Immature natural killer cell (primary cell): ENCODE measurements at regions not wholly inside any gene's neighbourhood (a gene's known extent, or its start where the extent isn't known, plus 50 kb on each side); places are given as distances from the start of the nearest gene placed in this dataset.
"Not testable (repeated sequence)": the region's sequence is repeated elsewhere in the genome, so short reads cannot be mapped to it uniquely, and the experiment has no call there.

ENCODE experiments used
- DNase-seq, 3 donors: peaks; one replicate each; pipeline ENCODE4 v3.0.0; 2022; ENCODE audit warnings: mixed read lengths in 1 of 3
- H3K27ac Mint-ChIP-seq, 6 donors: one replicate each; pipeline ENCODE4 v1.8.0; 2020; ENCODE audit warnings: mixed read lengths in 6 of 6, mild to moderate bottlenecking in 5 of 6, inconsistent platforms in 4 of 6, moderate library complexity in 3 of 6
- H3K27me3 Mint-ChIP-seq, 3 donors: one replicate each; pipeline ENCODE4 v1.8.0; 2020 to 2021; ENCODE audit warnings: low read depth in 3 of 3, mild to moderate bottlenecking in 3 of 3, mixed read lengths in 3 of 3, moderate library complexity in 3 of 3, inconsistent platforms in 1 of 3
- H3K36me3 Mint-ChIP-seq, 3 donors: one replicate each; pipeline ENCODE4 v1.8.0; 2020; ENCODE audit warnings: mixed read lengths in 3 of 3, inconsistent platforms in 2 of 3, mild to moderate bottlenecking in 2 of 3
- H3K4me1 Mint-ChIP-seq, 2 donors: one replicate each; pipeline ENCODE4 v1.8.0; 2020; ENCODE audit warnings: inconsistent platforms in 2 of 2, mild to moderate bottlenecking in 2 of 2, mixed read lengths in 2 of 2, moderate library complexity in 1 of 2
- H3K4me3 Mint-ChIP-seq, 5 donors: one replicate each; pipeline ENCODE4 v1.8.0; 2020; ENCODE audit warnings: mild to moderate bottlenecking in 5 of 5, mixed read lengths in 5 of 5, inconsistent platforms in 3 of 5, moderate library complexity in 3 of 5
- H3K9me3 Mint-ChIP-seq, 6 donors: one replicate each; pipeline ENCODE4 v1.8.0; 2020; ENCODE audit warnings: mild to moderate bottlenecking in 6 of 6, mixed read lengths in 6 of 6, inconsistent platforms in 4 of 6, moderate library complexity in 3 of 6

DNA sequence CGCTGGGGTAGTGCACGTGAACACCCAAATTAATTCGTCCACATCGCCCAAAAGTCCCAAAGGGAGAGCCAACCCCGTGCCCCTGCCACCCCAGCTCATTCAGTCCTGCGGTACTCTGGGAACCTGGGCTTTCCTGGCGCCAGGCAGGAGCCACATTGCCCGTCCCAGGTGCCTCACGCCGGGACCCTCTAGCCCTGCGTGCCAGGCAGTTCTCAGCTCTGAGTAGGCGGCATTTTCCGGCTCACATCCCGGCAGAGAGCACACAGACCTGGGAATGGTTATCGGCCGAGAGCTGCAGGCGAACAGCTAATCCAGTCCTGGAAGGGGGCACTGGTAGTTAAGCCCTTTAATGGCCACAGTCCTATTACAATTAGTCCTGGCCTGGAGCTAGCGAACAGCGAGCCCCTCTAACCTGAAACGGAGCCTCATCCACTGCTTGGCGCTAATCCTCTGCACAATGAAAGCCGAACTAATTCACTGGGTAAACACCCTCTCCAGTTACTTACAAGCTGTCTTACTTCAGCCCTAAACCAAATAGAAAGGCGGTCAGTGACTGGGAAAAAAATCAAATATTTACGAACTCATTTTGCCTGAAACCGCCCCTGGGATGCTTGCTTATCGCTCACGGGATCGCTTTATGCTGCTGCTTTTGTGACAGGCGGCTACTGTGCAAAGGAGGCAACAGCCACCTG is 254.6 kb upstream of the SOX14 start:
- Mint-ChIP-seq H3K27ac (no peak overlapping the region), H3K9me3 (peaks cover 4 to 16% (median 13%) of the 10 kb centered on the region in 6 donors), H3K4me3 (no peak overlapping the region), H3K4me1 (no peaks in the 10 kb centered on the region), H3K36me3 (no peaks in the 10 kb centered on the region), H3K27me3 (peaks cover 0 to 3% (median 0%) of the 10 kb centered on the region in 3 donors)
- DNase-seq: no peak

DNA sequence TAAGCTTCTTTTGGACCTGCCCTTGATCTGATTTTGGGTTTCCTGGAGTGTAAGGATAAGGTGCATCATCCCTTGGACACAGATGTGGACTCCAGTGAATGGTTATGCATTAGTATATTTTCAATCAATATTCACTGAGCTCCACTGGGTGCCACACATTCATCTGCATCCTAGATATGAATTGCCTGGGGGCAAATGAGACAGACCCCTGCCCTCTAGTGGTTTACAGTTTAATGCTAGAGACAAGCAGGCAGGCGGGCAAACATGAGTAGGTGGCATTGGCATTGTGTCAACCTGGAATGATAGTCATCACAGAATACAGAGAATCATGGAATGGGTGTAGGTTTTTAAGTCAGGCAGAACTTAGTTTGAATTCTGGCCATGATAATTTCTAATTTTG is 252.5 kb upstream of the SOX14 start:
- no peak overlapping the region for H3K4me3 Mint-ChIP-seq
- H3K4me1 Mint-ChIP-seq: no peaks in the 10 kb centered on the region
- H3K27ac Mint-ChIP-seq: no peak overlapping the region
- peaks cover 4 to 12% (median 9%) of the 10 kb centered on the region in 6 donors for H3K9me3 Mint-ChIP-seq
- peaks cover 0 to 3% (median 0%) of the 10 kb centered on the region in 3 donors for H3K27me3 Mint-ChIP-seq
- H3K36me3 Mint-ChIP-seq: no peaks in the 10 kb centered on the region
- no peak for DNase-seq

DNA sequence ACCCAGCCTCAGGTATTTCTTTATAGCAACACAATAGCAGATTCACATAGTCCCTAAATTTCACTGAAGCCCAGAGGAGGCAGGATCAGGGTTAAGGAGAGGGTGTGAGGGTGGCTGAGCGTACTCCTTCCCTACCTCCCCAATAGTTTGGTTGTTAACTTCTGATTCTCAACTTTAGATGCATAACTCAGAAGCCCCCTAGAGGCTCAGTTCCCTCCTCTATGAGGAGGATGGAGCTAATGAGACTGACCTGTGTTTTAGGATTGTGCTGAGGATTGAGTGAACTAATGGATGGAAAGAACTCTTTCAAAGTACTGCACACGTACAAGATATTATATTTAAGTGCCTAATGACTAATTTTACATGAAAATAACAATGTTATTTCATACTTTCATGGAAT is 249.3 kb upstream of the SOX14 start:
- no peaks in the 10 kb centered on the region for H3K36me3 Mint-ChIP-seq
- peaks cover 0 to 3% (median 0%) of the 10 kb centered on the region in 3 donors for H3K27me3 Mint-ChIP-seq
- no peak overlapping the region for H3K4me3 Mint-ChIP-seq
- no peaks in the 10 kb centered on the region for H3K4me1 Mint-ChIP-seq
- H3K9me3 Mint-ChIP-seq: peaks cover 4 to 10% (median 9%) of the 10 kb centered on the region in 6 donors
- no peak for DNase-seq
- H3K27ac Mint-ChIP-seq: no peak overlapping the region

DNA sequence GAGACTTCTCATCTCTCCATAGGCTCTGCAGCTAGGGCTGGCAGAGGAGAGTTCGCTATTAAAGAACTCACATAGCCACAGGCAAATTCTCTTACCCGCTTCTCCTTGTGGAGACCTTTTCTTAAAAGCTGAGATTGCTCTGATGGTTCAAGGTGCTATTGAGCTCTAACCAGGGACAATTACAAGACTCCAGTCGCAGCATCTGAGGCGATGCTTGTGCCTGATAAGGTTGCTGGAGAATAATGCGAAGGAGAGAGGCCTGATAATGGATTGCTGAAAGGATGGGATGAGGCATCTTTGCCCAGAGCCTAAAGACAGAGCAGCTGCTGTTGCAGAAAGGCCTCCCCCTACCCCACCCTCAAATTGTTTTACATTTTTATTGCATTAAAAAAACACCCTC is 244.5 kb upstream of the SOX14 start:
- Mint-ChIP-seq H3K4me1 (no peaks in the 10 kb centered on the region), H3K4me3 (no peak overlapping the region), H3K27ac (no peak overlapping the region), H3K27me3 (peaks cover 0 to 2% (median 0%) of the 10 kb centered on the region in 3 donors), H3K36me3 (no peaks in the 10 kb centered on the region), H3K9me3 (peaks cover 0 to 8% (median 4%) of the 10 kb centered on the region in 6 donors)
- DNase-seq: no peak

DNA sequence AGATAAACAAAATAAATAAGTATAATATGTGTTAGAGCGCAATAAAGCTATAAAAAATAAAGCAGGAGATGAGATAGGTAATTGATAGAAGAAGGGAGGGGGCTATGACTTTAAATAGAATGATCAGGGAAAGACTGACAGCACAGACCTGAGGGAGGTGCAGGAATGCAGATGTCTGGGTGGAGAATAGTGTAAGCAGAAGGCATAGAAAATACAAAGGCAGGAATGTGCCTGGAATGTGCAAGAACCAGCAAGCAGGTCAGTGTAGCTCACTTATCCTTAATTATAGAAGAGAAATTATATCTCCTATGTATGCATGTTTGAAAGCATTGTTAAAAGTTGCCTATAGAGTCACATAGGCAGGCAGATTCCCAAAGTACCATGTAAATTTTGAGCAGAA is 239.4 kb upstream of the SOX14 start:
- Mint-ChIP-seq H3K27ac (no peak overlapping the region), H3K27me3 (peaks cover 0 to 2% (median 2%) of the 10 kb centered on the region in 3 donors)

DNA sequence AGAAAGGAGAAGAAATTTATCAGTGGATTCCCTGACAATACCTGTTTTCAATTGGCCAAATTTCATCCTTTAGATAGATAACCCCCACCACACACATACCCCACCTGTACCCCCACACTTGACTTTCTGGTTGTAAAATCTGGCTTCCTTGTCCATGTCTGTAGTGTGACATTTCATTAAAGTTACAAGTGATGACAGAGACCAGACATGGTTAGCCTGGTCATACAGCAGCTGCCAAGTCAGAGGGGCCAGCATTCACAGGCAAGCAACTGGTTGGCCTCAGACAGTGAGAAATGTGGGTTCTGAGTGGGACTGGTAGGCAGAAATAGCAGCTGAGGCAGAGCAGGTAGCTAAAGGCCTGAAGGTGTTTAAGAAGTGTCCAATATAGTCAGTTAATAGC is 238.6 kb upstream of the SOX14 start:
- no peak overlapping the region for H3K4me3 Mint-ChIP-seq
- no peaks in the 10 kb centered on the region for H3K36me3 Mint-ChIP-seq
- H3K4me1 Mint-ChIP-seq: no peaks in the 10 kb centered on the region
- no peak overlapping the region for H3K27ac Mint-ChIP-seq
- no peak for DNase-seq
- H3K27me3 Mint-ChIP-seq: peaks cover 0 to 3% (median 2%) of the 10 kb centered on the region in 3 donors
- peaks cover 0 to 15% (median 7%) of the 10 kb centered on the region in 6 donors for H3K9me3 Mint-ChIP-seq

More for the DNA sequence above, 239.4 kb upstream of the SOX14 start:
- no peaks in the 10 kb centered on the region for H3K4me1 Mint-ChIP-seq
- no peak overlapping the region for H3K4me3 Mint-ChIP-seq
- H3K9me3 Mint-ChIP-seq: peaks cover 0 to 15% (median 6%) of the 10 kb centered on the region in 6 donors
- DNase-seq: no peak
- no peaks in the 10 kb centered on the region for H3K36me3 Mint-ChIP-seq

DNA sequence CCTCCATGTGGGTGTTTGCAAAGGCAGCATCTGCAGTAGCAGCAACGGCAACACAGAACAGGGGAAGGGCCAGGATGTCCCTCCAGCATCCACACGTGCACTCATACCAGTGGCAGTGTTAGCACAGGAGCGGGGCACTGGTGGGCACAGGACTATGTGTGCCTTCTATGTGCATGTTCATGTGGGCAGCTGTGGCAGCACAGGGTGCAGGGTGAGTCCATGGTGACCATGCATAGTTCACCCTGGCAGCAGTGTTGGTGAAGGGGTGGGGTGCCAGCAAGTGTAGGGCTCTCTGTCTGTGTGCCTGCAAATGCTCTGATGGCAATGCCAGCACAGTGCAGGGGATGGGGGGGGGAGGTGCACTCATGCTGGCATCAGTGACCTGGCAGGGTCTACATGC is 222.1 kb upstream of the SOX14 start:
- DNase-seq: no peak
- Mint-ChIP-seq H3K27me3 (no peaks in the 10 kb centered on the region), H3K27ac (no peak overlapping the region), H3K36me3 (no peaks in the 10 kb centered on the region), H3K4me3 (no peak overlapping the region), H3K4me1 (no peaks in the 10 kb centered on the region), H3K9me3 (peaks cover 13 to 33% (median 22%) of the 10 kb centered on the region in 6 donors)

DNA sequence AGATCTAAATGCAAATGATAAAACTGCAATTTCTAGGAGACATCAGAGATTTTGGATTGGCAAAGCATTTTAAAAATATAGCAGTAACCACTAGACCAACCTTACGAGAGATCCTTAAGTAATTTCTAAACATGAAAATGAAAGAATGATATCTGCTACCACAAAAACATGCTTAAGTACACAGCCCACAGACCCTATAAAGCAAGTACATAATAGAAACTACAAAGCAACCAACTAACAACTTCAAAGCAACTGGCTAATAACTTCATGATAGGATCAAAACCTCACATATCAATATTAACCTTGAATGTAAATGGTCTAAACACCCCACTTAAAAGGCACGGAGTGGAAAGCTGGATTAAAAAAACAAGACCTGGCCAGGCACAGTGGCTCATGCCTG is 209.9 kb upstream of the SOX14 start:
- H3K36me3 Mint-ChIP-seq: no peaks in the 10 kb centered on the region
- DNase-seq: no peak
- H3K4me3 Mint-ChIP-seq: no peak overlapping the region
- H3K4me1 Mint-ChIP-seq: no peaks in the 10 kb centered on the region
- H3K9me3 Mint-ChIP-seq: peaks cover 9 to 38% (median 25%) of the 10 kb centered on the region in 6 donors
- no peak overlapping the region for H3K27ac Mint-ChIP-seq
- peaks cover 0 to 1% (median 0%) of the 10 kb centered on the region in 3 donors for H3K27me3 Mint-ChIP-seq

DNA sequence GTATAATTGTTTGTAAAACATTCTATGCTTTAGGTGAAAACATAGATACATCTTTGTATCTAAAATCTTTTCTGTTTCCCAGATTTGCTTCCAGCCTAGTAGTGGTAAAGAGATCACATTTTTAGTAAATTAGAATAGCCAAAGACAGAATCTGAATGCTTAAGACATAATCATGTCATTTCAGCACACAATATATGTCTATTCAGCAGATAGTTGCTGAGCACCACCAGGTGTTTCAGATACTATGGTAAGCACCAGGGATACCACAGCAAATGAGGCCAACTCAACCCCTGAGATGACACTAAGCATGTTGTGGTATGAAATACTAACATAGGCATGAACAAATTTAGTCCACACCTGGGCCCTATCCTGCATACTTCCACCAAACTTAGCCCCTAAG is 195.2 kb upstream of the SOX14 start:
- DNase-seq: no peak
- H3K27ac Mint-ChIP-seq: no peak overlapping the region
- no peaks in the 10 kb centered on the region for H3K36me3 Mint-ChIP-seq
- H3K27me3 Mint-ChIP-seq: peaks cover 0 to 1% (median 0%) of the 10 kb centered on the region in 3 donors
- no peaks in the 10 kb centered on the region for H3K4me1 Mint-ChIP-seq
- H3K9me3 Mint-ChIP-seq: peaks cover 9 to 42% (median 10%) of the 10 kb centered on the region in 6 donors
- no peak overlapping the region for H3K4me3 Mint-ChIP-seq

DNA sequence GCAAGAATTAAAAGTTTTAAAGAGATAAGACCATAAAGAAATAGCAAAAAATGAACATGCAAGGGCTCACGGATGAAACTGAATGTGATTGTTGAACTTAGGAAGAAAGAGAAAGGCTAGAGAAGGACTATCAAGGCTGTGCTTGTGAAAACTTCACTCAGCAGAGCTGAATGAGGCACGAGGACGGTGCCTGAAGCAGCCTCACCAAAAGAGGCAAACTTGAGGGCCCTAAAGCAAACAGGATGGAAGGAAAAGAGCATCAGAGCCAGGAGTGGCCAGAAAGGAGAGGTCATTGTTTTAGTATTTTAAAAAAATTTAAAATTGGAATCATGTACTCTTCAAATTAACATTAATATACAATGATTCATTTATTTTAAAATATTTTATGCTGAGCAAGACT is 191.2 kb upstream of the SOX14 start:
- Mint-ChIP-seq H3K4me3 (no peak overlapping the region), H3K27me3 (no peaks in the 10 kb centered on the region), H3K4me1 (no peaks in the 10 kb centered on the region), H3K27ac (no peak overlapping the region), H3K9me3 (peaks cover 7 to 25% (median 10%) of the 10 kb centered on the region in 6 donors), H3K36me3 (no peaks in the 10 kb centered on the region)
- DNase-seq: no peak

DNA sequence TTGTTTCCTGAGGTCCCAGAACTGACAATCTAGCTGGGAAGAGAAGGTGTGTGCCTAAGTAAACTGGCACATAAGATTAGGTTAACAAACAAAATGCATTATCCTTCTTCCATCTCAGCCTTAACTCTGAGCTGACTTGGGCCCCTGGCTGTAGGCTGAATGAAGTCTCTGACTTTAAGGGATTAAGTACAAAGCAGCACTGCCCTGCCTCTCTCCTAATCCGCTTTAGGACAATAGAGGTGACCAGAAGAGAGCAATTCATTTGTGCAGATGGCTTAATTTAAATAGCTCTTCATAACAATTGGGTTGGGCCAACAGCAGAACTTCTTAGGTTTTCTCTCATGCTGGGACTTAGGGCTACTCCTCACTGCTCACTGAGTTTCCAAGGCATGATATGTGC is 181.6 kb upstream of the SOX14 start:
- H3K4me3 Mint-ChIP-seq: no peak overlapping the region
- H3K9me3 Mint-ChIP-seq: peaks cover 0 to 21% (median 7%) of the 10 kb centered on the region in 6 donors

DNA sequence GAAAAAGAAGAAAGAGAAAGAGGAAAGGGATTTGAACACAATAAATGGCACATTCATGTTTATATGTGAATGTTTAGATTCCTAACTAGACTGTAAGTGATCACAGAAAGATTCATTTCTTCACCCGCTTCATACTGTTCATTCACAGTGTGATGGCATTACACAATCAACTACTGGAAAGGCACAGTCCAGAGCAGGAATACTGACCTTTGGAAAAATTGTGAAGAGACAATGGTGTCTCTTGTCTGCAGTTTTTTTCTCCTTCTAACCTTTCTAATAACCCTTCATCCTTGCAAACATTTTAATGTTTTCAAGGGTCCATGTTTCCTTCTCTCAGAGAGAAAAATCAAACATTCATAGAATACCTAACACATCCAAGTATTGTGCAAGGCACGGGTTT is 180.9 kb upstream of the SOX14 start:
- Mint-ChIP-seq H3K4me3 (no peak overlapping the region), H3K36me3 (peaks cover 0 to 3% (median 0%) of the 10 kb centered on the region in 3 donors), H3K9me3 (peaks cover 0 to 21% (median 8%) of the 10 kb centered on the region in 6 donors), H3K27me3 (peaks cover 0 to 4% (median 2%) of the 10 kb centered on the region in 3 donors), H3K27ac (no peak overlapping the region), H3K4me1 (no peaks in the 10 kb centered on the region)
- DNase-seq: no peak

More for the DNA sequence above, 181.6 kb upstream of the SOX14 start:
- DNase-seq: no peak
- H3K4me1 Mint-ChIP-seq: no peaks in the 10 kb centered on the region
- peaks cover 0 to 3% (median 0%) of the 10 kb centered on the region in 3 donors for H3K36me3 Mint-ChIP-seq
- H3K27me3 Mint-ChIP-seq: peaks cover 0 to 4% (median 2%) of the 10 kb centered on the region in 3 donors
- H3K27ac Mint-ChIP-seq: no peak overlapping the region

DNA sequence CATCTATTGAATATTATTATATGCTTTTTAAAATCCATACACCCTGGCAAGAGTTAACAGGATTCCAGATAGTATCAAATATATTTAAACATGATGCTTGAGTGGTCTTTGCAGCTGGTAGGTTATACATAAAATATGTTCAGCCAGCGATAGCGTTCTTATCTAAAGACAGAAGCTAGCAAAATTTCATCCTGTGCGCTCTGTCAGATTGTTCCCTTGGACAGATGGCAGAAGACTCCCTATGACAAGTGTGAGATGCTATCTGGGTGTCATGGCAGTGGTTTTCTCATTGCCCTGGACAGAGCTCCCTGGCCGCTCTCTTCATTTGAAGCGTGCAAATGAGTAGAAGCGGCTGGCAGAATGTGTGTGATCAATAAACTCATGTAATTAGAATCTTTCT is 175.2 kb upstream of the SOX14 start:
- peaks cover 0 to 4% (median 2%) of the 10 kb centered on the region in 3 donors for H3K27me3 Mint-ChIP-seq
- no peak overlapping the region for H3K4me3 Mint-ChIP-seq
- H3K36me3 Mint-ChIP-seq: no peaks in the 10 kb centered on the region
- no peaks in the 10 kb centered on the region for H3K4me1 Mint-ChIP-seq
- no peak overlapping the region for H3K27ac Mint-ChIP-seq
- no peak for DNase-seq
- H3K9me3 Mint-ChIP-seq: peaks cover 3 to 15% (median 6%) of the 10 kb centered on the region in 6 donors

DNA sequence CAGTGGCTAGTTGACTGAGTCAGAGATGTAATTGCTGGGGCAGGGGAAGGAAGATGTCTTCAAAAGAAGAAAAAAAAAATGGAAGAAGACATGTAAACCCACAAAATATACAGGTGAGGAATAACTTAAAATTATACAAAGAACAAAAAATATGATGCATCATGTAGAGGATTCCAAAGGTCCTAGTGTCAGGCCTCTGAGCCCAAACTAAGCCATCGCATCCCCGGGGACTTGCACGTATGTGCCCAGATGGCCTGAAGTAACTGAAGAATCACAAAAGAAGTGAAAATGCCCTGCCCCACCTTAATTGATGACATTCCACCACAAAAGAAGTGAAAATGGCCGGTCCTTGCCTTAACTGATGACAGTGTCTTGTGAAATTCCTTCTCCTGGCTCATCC is 168.7 kb upstream of the SOX14 start:
- H3K36me3 Mint-ChIP-seq, H3K27me3 Mint-ChIP-seq, H3K4me1 Mint-ChIP-seq, H3K4me3 Mint-ChIP-seq, H3K27ac Mint-ChIP-seq, DNase-seq: not testable (repeated sequence)
- H3K9me3 Mint-ChIP-seq: peaks cover 0 to 22% (median 7%) of the 10 kb centered on the region in 6 donors

DNA sequence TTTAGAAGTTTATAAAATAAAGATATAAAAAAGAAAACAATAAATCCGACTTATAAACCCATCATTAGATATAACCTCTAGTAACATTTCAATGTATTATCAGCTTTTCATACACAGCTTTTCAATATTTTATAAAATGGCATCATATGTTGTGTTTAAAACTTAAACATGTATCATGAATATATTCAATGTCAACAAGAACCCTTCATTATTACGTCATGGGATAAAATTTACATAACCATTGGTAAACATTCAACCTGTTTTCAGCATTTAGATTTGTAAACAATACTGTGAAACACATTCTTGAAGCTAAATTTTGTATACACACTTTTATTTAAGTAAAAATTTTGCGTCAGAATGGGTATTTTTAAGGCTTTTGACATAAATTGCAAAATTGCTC is 153.4 kb upstream of the SOX14 start:
- H3K9me3 Mint-ChIP-seq: peaks cover 0 to 9% (median 5%) of the 10 kb centered on the region in 6 donors

More for the DNA sequence above, 153.4 kb upstream of the SOX14 start:
- Mint-ChIP-seq H3K27ac (no peak overlapping the region), H3K4me3 (no peak overlapping the region), H3K36me3 (no peaks in the 10 kb centered on the region), H3K27me3 (no peaks in the 10 kb centered on the region), H3K4me1 (no peaks in the 10 kb centered on the region)
- no peak for DNase-seq
